GM21576 (cell line): ENCODE measurements at regions not wholly inside any gene's neighbourhood (a gene's known extent, or its start where the extent isn't known, plus 50 kb on each side); places are given as distances from the start of the nearest gene placed in this dataset.
"Not testable (repeated sequence)": the region's sequence is repeated elsewhere in the genome, so short reads cannot be mapped to it uniquely, and the experiment has no call there.

ENCODE experiments used
- ATAC-seq: cut with Tn5 transposase; IDR thresholded peaks from one replicate; pipeline ENCODE4 v1.9.1; 2021; ENCODE audit warnings: mild to moderate bottlenecking, moderate library complexity; ENCODE audit not compliant: unreplicated experiment

DNA sequence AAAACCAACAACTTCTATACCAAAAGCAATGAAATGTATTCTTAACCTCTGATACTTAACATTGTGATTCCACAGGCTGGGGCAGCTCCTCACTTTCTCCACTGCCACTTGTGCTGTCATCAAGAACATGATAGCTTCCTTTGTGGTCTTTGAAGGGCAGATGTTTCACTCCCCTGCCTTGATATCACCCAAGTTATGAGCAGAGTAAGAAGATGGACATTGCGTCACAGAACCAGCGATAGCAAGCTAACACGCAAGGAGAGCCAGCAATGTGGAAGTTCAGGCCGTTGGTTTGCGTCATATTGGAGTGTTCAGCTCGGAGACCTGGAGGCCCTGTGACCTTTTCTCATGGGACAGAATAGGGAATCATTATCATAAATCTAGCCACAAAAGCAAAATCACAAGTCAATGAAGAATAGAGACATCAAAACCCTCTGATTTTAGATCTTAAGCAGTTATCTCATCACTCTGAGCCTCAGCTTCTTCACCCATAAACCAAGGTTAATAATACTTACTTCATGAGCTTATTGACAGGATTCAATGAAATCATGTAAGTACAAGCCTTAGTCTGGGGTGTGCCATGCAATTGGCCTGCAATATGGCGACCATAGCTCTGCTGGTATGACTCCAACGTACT is 183.8 kb upstream of the THBS1 start:
- ATAC-seq, result no peak

GRCh38 chr15:39397883-39398282 is 183.0 kb upstream of the THBS1 start:
- no peak for ATAC-seq

GRCh38 chr15:39399600-39399999 is 181.3 kb upstream of the THBS1 start:
- no peak for ATAC-seq

- ATAC-seq, result no peak
These were observed 180.9 kb upstream of the THBS1 start for GRCh38 chr15:39400002-39400401.

- ATAC-seq, result no peak
These were observed 179.9 kb upstream of the THBS1 start for GRCh38 chr15:39400821-39401550.

- no peak for ATAC-seq
These were observed 177.2 kb upstream of the THBS1 start for GRCh38 chr15:39403640-39404117.

DNA sequence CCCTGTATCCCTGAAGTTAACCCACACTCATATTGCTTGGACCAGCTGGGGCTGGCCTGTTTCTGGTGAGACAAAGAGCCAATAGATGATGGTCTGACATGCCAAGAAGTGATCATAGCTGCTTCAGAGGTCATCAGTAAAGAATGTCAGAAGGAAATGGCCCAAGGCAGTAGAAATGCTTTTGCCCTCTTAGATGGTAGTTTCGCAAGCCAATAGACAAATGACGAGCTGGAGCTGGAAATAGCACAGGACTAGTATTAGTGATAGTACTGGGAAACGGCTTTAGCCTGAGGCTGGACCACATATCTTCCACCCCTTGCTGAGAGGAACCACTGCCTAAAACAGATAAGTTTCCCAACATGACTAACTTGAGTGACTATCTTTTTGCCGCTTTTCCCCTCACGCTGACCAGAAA is 176.1 kb upstream of the THBS1 start:
- no peak for ATAC-seq

DNA sequence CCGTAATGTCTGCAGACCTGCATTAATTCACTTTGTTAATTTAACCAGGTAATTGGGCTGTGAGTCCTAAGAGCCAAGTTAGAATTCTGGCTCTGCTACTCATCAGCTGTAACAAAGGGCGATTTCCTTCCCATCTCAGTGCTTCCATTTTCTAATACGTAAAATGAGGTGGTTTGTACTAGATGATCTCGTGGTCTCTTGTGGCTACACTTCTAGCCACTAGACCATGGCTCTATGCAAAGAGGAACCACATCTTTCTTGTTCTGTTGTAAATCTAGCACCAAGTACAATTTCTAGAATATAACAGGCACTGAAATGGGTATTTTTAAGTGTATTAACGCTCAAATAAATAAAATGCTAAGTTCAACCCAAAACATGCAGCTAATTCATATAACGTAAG is 174.4 kb upstream of the THBS1 start:
- peak; percentile 79 for ATAC-seq

GRCh38 chr15:39407116-39407515 is 173.8 kb upstream of the THBS1 start:
- no peak for ATAC-seq

DNA sequence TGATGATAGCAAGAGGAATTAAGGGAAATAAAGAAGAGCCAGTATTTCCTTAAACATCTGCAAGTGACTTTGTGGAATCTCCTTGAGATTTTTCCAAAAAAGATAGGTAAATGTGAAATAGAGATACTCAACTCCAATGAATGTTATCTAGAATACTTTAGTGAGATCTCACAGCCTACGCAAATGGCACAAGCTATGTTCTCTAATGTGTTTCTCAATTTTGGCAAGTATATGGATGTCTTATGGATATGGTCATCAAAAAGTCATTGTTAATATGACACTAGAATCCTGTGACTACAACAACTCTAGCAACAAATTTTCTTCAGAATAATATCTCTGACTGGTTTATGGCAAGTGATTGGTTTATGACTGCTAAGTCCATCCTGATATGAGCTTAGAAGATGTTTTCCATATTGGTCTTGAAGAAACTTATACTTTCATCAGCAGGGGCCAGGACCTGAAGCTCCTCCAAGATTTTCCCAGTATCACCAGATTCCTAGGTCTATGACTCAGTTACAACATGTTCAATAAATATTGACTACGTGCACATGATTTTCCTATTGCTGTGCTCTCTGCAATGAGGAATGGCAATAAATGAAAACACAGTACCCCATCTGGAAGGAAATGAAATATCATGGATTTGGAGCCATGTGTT is 170.9 kb upstream of the THBS1 start:
- no peak for ATAC-seq

- ATAC-seq, result peak; percentile 91
These were observed 169.5 kb upstream of the THBS1 start for GRCh38 chr15:39411102-39411989.

DNA sequence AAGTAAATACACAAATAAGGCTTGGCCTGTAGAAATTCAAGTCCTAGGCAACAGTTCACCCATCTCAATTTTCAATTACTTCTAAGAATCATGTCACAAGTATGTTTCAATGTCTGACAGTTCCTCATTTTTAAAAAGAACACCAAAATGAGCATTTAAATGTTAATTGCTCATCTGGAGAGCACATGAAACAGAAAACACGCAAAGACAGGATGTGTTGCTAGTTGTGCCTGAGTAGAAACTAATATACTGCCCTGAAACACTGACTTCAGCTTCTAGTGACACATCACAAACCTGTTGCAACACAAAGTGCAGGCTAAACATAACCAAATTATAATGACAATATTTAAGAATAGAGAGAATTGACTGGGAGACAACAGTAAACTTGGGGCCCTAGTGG is 167.3 kb upstream of the THBS1 start:
- ATAC-seq, result peak; percentile 53

- no peak for ATAC-seq
These were observed 166.7 kb upstream of the THBS1 start for GRCh38 chr15:39414201-39414600.

DNA sequence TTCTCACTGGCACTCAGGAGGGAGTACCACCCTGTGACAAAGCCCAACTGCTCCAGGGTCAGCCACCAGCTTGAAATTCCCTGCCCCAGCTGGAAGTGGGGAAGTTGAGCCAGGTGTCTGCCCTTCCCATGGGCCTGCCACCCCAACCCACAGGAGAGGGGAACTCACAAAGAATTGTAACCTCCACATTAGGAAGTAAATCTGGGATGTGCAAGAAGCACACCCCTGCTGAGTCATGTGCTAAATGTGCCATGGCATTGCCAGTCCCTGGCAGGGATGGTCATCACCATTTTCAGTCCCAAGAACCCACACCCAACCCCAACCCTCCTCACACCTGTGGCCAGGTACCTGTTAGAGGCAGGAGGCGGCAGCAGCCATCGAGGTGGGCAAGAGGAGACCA is 165.2 kb upstream of the THBS1 start:
- ATAC-seq, result no peak

DNA sequence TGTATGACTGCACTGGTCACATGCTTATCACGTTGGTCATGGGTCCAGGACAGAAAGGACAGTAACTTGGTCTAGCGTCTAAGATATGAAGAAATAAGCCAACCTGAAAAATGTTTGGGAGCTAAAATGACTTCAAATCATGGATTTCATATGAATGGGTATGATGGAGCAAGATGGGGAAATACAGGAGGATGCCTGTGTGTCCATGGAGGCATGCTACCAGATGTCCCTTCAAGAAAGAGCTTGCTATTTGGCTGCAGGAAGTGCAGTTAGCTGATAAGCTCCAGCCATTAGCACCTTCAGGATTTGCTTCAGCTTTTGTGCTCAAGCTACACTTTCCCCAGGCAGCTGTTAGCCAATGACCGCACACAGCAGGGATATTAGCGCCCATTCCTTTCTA is 164.6 kb upstream of the THBS1 start:
- ATAC-seq, result no peak

GRCh38 chr15:39417366-39418134 is 163.3 kb upstream of the THBS1 start:
- ATAC-seq, result no peak

DNA sequence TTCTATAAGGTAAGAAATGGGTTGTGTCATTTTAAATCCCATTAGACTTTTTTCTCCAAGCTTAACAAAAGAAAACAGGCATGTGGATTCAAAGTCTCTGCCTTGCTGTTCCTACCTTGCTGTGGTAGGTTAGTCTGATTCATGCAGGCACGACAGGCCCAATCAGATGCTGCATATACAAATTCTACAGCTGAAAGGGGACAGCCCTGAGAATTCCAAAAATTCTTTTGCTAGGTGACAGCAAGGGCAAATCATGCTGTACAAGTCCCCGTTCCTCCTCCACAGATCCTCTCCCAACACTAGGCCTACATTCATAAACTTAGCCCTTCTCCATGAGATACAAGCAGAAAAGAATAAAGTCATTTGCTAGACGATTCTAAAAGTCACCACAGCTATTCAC is 161.2 kb upstream of the THBS1 start:
- ATAC-seq, result no peak

- not testable (repeated sequence) for ATAC-seq
These were observed 160.6 kb upstream of the THBS1 start for GRCh38 chr15:39420123-39420852.

- not testable (repeated sequence) for ATAC-seq
These were observed 160.1 kb upstream of the THBS1 start for GRCh38 chr15:39420853-39421192.
